CD4-positive, alpha-beta T cell treated with Interferon gamma for 1 hour (primary cell): ENCODE measurements at regions not wholly inside any gene's neighbourhood (a gene's known extent, or its start where the extent isn't known, plus 50 kb on each side); places are given as distances from the start of the nearest gene placed in this dataset.
"Not testable (repeated sequence)": the region's sequence is repeated elsewhere in the genome, so short reads cannot be mapped to it uniquely, and the experiment has no call there.

Experiments
- DNase-seq: peaks from one replicate; pipeline ENCODE4 v3.0.0-alpha.2; 2020

- no peak for DNase-seq
Observed at GRCh38 chr13:109427148-109427547, 359.2 kb downstream of the IRS2 start.

DNA sequence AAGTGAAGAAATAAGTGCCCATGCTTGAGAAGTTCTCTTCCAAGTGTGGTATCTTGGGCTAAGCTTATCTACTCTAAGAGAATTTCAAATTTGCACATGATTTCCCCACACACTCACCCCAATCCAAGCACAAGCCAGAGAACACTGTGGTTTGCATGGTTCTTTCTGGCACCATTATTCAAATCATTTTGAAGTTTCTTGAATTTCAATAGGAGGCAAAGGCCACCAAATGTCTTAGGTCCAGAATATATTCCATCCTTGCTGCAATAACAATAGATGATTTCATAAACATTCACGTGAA lies 359.7 kb downstream of the IRS2 start:
- no peak for DNase-seq

- no peak for DNase-seq
Observed at GRCh38 chr13:109425821-109426689, 360.3 kb downstream of the IRS2 start.

DNA sequence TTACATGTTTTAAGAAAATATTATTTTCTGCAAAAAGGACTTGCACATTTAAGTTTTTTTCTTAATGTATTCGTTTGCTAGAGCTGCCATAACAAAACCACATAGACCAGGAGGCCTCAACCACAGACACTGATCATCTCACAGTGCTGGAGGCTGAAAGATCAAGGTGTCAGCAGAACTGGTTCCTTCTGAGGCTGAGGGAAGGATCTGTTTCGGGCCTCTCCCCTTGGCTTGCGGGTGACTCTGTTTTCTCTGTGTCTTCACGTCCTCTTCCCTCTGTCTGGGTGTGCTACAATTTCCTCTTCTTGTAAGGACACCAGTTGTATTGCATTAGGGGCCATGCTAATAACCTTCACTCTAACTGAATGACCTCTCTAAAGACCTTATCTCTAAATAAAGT lies 364.2 kb downstream of the IRS2 start:
- DNase-seq, result no peak

DNA sequence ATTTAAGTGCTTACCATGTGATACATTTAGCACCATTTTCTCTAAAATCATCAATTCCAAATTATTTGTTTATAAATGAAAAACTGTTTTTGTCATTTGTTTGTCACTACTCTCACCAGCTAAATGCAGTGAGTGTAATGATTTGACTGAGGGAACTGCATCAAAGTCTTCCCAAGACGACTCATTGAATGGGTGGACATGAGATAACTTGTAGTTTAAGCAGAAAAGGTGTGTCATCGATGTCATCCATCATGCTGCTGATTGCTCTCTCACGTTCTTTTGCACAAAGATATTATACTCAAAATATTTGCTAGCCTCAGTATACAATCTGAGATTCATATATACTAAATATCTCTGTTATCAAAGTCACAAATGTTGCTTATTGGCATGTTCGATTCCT lies 366.5 kb downstream of the IRS2 start:
- DNase-seq, result no peak

DNA sequence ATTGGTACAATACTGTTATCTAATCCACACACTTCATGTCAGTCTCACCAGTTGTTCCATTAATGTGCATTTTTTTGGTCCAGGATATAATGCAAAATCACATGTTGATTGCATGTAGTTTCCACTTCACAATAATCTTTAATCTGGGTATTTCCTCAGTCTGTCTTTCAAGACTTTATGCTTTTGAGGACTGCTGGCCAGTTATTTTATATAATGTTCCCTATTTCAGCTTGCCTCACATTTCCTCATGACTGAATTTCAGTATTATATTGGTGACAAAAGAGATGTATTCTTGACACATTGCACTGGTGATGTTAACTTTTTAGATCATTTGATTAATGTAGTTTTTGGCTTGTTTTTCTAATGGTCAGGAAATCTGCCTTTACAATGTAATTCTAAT lies 368.3 kb downstream of the IRS2 start:
- no peak for DNase-seq

DNA sequence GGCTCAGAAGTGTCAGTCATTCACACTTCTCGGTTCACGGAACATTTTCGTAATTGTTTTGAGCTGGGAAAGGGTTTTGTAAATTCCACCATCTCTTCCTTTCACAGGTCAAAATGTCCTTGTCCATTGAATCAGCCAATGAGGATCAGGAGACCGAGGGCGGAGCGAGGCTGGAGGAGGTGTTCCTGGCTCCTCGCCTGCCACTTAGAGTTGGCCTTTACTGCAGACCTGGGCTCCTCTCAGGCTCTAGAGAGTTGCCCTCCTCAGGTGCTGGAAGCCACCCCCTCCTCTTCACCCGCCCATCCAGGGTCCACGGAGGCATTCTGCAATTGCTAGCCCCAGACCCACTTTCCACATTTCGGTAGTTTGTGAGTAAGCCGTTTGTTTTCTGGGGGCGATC lies 370.4 kb downstream of the IRS2 start:
- no peak for DNase-seq

GRCh38 chr13:109415057-109415456 lies 371.3 kb downstream of the IRS2 start:
- no peak for DNase-seq

- DNase-seq, result no peak
Observed at GRCh38 chr13:109412283-109412901, 374.0 kb downstream of the IRS2 start.

- no peak for DNase-seq
Observed at GRCh38 chr13:109410868-109411267, 375.5 kb downstream of the IRS2 start.

DNA sequence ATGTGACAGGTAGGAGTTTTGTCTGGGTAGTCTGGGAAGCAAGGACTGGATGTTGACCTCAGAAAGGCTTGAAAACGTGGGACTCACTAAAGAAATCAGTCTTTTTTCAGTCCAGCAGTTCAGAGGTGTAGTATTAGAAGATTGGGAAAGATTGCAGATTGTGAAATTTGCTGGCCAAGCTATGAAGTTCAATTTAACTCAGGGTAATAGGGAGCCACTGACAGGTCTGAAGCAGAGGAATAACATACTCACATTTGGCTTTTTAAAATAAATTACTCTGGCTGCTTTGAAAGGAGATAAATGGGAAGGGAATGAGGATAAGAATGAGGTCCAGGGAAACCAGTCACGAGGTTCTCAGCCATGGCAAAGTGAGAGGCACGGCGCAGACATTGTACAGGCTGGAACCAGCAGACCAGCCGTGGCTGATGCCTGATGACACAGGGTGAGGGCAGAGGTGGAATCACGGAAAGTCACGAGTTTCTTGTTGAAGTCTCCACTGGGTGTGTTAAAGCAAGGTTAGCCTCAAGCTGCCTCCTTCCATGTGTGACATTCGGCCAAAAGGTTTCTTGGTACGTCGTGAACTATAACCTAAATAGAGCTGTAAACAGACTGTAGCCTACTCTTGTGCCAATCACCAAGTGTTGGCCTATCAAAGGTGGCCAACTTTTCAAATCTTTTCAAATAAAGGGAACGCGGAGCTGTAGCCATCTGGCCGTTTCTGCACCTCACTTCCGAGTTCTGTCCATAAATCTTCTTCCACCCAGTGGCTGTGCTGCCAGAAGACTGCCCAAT lies 377.6 kb downstream of the IRS2 start:
- no peak for DNase-seq

DNA sequence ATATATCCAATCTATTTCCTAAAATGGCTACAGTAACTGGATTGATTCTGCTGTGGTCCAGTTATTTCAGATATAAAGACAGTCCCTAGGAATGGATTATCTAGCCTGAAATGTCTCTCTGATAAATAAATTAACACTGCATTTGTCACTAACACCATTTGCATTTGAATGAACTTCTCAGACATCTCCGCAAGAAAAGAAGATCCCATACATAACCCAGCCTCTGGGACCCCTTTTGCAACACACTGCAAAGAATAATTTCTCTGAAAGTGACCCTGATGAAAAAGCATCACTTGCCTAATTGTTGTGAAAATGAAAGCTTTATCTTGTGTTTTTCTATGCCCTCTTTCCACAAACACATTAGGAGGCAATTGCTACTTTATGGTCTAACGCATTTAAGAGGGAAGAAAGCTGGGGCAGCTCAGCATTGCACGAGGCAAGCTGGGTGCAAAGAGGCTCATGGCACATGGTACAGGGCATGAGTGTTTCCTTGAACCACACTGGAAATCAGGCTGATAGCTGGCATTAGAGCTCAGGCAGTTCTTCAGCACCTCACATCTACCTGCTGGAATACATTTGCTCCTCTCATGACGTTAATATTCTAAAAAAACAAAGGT lies 379.9 kb downstream of the IRS2 start:
- DNase-seq, result no peak

- DNase-seq, result no peak
Observed at GRCh38 chr13:109403012-109403421, 383.4 kb downstream of the IRS2 start.

- no peak for DNase-seq
Observed at GRCh38 chr13:109401891-109402290, 384.5 kb downstream of the IRS2 start.

GRCh38 chr13:109401307-109401706 lies 385.1 kb downstream of the IRS2 start:
- no peak for DNase-seq

DNA sequence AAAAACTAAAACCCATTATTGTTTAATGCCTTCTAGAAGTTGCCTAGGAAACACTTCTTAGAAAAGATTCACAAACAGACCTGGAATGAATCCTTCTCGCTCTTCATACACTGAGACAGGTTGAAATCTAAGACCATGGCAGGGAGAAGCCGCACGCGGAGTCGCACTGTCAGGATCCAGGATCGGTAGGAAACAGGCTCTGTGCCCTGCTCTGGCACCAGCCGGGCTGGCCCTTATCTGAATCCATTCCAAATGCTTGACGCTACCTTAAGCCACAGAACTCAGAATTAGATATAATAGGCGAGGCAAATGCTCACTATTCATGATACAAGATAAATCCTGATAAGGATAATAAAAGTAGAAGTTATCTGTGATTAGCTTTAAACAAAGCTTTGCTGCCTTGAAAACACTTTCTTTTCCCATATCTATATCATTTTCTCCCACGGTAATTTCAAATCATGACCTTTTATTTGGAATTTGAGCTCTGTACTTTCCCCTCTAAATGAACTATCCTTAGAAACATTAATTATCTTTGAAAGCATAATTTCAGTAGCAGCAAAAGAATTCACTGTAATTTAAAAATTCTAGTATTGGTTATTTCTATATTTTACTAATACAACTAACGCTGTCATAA lies 385.6 kb downstream of the IRS2 start:
- DNase-seq, result no peak

- peak; percentile 18 for DNase-seq
Observed at GRCh38 chr13:109400209-109400608, 386.2 kb downstream of the IRS2 start.

DNA sequence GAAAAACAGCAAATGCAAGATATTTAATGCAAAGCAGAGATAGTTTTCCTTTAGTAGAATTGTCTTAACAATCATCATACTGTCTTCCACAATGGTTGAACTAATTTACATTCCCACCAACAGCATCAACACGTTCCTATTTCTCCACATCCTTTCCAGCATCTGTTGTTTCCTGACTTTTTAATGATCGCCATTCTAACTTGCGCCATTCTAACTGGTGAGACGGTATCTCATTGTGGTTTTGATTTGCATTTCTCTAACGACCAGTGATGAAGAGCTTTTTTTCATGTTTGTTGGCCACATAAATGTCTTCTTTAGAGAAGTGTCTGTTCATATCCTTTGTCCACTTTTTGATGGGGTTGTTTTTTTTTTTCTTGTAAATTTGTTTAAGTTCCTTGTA lies 388.3 kb downstream of the IRS2 start:
- DNase-seq, result not testable (repeated sequence)

GRCh38 chr13:109397285-109397684 lies 389.1 kb downstream of the IRS2 start:
- no peak for DNase-seq

DNA sequence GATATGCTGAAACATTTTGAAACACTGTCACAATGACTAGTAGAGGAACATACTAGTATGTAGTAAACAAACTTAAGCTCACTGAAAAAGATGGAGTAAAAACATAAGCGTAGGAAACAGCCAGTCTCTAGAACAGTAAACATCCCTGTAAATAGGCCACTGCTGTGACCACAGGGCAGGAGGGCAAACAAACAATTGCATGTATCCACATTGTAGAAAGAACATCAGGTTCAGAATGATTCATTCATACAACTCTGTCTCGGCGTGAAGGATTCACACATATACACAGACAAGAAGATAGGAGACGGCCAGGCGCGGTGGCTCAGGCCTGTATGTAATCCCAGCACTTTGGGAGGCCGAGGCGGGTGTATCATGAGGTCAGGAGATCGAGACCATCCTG lies 390.1 kb downstream of the IRS2 start:
- DNase-seq, result no peak

DNA sequence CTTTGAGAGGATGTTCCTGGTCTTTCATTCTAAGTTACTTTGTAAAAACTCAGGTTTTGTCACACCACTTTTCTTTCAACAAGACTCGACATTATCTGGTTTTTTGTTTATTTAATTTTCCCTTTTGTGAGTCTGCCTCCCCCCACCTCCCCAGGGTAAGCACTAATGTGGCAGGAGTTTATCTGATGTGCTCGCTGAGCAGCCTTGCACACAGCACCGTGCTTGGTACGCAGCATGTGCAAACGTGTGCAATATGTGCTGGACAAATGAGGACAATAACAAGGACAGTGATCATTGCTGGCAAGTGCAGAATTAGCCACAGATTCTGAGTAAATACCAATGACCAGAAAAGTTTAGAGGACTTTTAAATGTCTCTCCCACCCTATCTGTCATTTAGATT lies 391.4 kb downstream of the IRS2 start:
- no peak for DNase-seq

DNA sequence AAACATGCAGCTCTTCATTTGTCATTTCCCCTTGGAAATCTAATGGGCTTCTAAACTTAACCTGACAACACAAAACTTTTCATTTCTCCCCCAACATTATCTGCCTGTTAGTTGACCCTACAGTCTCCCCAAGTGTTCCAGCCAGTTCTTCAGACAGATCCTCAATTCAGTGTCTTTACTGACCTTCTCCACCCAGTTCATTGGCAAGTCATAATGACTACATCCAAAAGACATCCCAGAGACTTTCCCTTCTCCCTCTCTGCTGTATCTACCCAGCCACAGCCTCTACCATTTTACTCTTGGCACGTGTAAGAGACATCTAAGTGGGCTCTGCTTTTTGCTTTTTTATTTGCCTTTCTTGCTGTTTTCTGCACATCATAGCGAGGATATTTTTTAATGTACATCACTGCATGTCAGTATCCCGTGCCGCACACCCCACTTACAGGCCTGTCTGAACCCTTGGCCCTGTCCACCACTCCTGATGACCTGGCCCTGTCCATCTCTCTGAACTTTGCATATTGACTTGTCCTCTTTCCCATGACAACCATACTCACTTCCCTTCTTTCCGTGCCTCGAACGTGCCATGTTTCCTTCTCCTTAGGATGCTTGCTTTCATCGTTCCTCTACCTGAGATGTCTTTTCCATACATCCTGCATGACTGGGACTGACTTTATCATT lies 391.9 kb downstream of the IRS2 start:
- DNase-seq, result no peak
